NT2/D1 (cell line): ENCODE measurements at regions not wholly inside any gene's neighbourhood (a gene's known extent, or its start where the extent isn't known, plus 50 kb on each side); places are given as distances from the start of the nearest gene placed in this dataset.

Experiments used
- YY1 ChIP-seq: IDR thresholded peaks from 2 replicates; pipeline ENCODE4 v1.6.1; 2011; ENCODE audit not compliant: insufficient read length, insufficient read depth
- ZNF274 ChIP-seq: IDR thresholded peaks from 2 replicates; pipeline ENCODE4 v1.6.1; 2011; ENCODE audit warnings: mild to moderate bottlenecking, low read depth, low read length

DNA sequence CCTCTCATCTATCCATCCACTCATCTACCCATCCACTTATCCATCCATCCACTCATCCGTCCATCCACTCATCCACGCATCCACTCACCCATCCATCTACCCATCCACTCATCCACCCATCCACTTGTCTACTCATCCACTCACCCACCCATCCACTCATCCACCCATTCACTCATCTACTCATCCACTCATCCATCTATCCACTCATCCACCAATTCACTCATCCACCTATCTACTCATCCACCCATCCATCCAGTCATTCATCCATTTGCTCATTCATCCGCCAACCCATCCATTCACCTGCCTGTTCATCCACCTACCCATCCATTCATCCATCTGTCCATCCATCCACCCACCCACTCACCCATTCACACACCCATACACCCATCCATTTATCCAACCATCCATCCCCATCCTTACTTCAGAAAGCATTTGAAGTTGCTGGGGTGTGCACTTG lies 329.6 kb downstream of the SEC14L1 start:
- TF ChIP-seq ZNF274 = no peak
- TF ChIP-seq YY1 = no peak
